Duodenal mucosa (tissue), 2 donors: ENCODE measurements at regions not wholly inside any gene's neighbourhood (a gene's known extent, or its start where the extent isn't known, plus 50 kb on each side); places are given as distances from the start of the nearest gene placed in this dataset.

ENCODE experiments used
- H3K27ac ChIP-seq: one replicate; pipeline ENCODE4 v1.7.0; 2013; ENCODE audit warnings: low read depth, low read length
- H3K27me3 ChIP-seq, 2 donors: one replicate each; pipeline ENCODE4 v1.7.0; 2013; ENCODE audit warnings: low read length in 2 of 2, control low read depth in 1 of 2; ENCODE audit not compliant: insufficient read depth in 2 of 2, control insufficient read depth in 1 of 2
- H3K36me3 ChIP-seq, 2 donors: one replicate each; pipeline ENCODE4 v1.7.0; 2013; ENCODE audit warnings: low read length in 2 of 2, control low read depth in 1 of 2; ENCODE audit not compliant: insufficient read depth in 2 of 2, control insufficient read depth in 1 of 2
- H3K4me1 ChIP-seq, 2 donors: one replicate each; pipeline ENCODE4 v1.7.0; 2013; ENCODE audit warnings: low read length in 2 of 2, control low read depth in 1 of 2; ENCODE audit not compliant: insufficient read depth in 2 of 2, control insufficient read depth in 1 of 2
- H3K4me3 ChIP-seq, 2 donors: one replicate each; pipeline ENCODE4 v1.7.0; 2013; ENCODE audit warnings: low read length in 2 of 2, low read depth in 1 of 2
- H3K9ac ChIP-seq, 2 donors: one replicate each; pipeline ENCODE4 v1.7.0; 2013; ENCODE audit warnings: low read length in 2 of 2, low read depth in 1 of 2
- H3K9me3 ChIP-seq, 2 donors: one replicate each; pipeline ENCODE4 v1.7.0; 2013; ENCODE audit warnings: low read length in 2 of 2, control low read depth in 1 of 2; ENCODE audit not compliant: control insufficient read depth in 1 of 2

DNA sequence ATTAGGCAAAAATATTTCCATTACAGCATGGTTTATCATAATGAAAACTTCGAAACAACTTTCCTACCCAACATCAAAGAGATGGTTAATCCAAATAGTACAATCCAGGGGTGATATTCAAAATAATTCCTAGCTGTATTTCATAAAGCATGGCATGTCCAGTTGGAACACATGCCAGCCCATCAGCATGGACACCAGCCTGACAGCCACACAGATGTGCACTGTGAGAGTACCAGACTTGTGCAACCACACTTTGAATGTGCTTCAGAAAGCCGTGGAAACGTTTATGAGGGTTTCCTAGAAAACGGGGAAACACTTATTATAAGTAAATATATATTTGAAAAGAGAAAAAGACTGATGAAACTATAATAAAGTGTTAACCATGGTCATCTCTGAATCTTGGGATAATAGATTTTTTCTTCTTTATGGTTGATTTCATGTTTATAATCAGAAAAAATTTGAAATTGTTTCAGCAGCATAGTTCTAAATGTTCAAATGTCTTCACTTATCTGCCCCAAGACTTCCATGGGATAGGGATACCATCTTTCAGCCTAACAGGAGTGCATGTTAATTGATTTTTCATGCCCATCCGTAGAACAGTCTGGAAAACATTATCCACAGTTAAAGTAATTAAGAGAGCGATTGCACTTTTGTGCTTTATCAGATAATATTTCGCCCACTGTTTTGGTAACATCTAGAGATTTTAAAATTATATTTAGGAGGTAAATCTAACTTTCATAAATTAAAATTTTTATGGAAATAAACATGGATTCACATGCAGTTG, 242.6 kb upstream of the IRS2 start:
- Histone ChIP-seq H3K27ac (no peak overlapping the region), H3K4me1 (no peaks in the 10 kb centered on the region), H3K4me3 (no peak overlapping the region), H3K9me3 (no peaks in the 10 kb centered on the region), H3K36me3 (no peaks in the 10 kb centered on the region), H3K27me3 (no peaks in the 10 kb centered on the region), H3K9ac (no peak overlapping the region)

DNA sequence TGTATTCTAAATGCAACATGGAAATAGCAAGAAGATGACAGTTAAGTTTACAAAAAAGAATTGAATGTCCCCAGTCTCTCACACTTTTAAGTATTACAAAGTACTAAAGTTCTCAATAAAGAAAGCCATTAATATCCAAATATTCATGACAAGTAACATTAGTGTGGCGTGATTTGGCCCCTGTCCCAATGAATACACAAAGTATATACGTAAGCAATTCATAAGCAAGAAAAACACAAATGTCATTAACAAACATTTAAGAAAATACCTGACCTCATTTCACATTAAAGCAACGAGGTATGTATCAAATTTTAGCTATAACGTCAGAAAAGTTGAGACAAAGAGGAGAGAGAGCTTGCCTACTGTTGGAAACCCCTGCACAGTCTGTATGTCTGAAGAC, 241.9 kb upstream of the IRS2 start:
- H3K4me1 ChIP-seq: no peaks in the 10 kb centered on the region
- no peaks in the 10 kb centered on the region for H3K9me3 ChIP-seq
- no peak overlapping the region for H3K27ac ChIP-seq
- H3K36me3 ChIP-seq: no peaks in the 10 kb centered on the region
- H3K4me3 ChIP-seq: no peak overlapping the region
- no peaks in the 10 kb centered on the region for H3K27me3 ChIP-seq
- H3K9ac ChIP-seq: no peak overlapping the region

DNA sequence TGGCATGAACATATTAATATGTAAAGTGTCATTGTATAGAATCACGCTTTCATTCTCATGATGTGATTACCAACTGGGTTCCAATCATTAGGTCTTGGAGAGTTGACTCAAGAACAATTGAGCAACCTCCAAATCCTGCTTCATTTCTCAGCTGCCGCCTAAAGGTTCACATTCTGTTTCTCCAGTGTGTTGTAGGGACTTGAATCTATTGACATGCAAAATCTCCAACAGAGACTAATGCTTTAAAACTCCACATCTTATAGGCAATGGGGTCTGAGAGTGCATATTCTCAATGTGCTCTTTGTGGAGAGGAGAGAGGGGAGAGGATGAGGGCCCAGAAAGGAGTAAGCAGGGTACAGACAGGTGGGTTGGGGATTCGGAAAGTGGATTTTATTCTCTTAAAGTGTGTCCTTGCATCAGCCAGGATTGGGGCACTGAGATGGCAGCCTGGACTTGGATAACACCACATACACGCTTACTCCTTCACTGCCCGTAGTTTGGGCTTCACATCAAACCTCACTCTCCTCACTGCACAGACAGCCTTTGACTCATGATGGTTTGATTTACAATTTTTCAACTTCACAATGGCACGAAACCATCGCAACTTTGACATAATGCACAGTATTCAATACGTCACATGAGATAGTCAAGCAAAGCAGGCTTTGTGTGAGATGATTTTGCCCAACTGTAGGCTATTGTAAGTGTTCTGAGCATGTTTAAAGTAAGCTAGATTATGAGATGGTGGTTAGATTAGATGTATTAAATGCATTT, 241.3 kb upstream of the IRS2 start:
- H3K4me1 ChIP-seq: no peaks in the 10 kb centered on the region
- H3K27me3 ChIP-seq: no peaks in the 10 kb centered on the region
- no peaks in the 10 kb centered on the region for H3K36me3 ChIP-seq
- H3K9me3 ChIP-seq: no peaks in the 10 kb centered on the region
- H3K9ac ChIP-seq: no peak overlapping the region
- no peak overlapping the region for H3K4me3 ChIP-seq
- H3K27ac ChIP-seq: no peak overlapping the region

DNA sequence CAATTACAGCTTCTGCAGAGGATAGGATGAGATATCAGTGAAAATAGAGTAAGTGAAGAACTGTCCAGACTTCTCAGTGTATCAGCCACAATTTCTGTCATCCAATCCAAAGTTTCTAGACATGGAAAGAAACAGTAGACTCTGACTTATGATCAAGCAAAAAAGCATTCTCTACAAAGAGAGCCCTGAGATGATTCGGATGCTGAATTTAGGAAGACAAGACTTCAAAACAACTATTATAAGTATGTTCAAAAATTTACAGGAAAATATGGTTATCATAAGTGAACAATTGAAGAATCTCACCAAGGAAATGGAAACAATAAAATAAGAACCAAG, 238.2 kb upstream of the IRS2 start:
- no peaks in the 10 kb centered on the region for H3K9me3 ChIP-seq
- no peaks in the 10 kb centered on the region for H3K36me3 ChIP-seq
- H3K9ac ChIP-seq: no peak overlapping the region
- no peak overlapping the region for H3K27ac ChIP-seq
- no peaks in the 10 kb centered on the region for H3K27me3 ChIP-seq
- H3K4me1 ChIP-seq: no peaks in the 10 kb centered on the region
- no peak overlapping the region for H3K4me3 ChIP-seq

DNA sequence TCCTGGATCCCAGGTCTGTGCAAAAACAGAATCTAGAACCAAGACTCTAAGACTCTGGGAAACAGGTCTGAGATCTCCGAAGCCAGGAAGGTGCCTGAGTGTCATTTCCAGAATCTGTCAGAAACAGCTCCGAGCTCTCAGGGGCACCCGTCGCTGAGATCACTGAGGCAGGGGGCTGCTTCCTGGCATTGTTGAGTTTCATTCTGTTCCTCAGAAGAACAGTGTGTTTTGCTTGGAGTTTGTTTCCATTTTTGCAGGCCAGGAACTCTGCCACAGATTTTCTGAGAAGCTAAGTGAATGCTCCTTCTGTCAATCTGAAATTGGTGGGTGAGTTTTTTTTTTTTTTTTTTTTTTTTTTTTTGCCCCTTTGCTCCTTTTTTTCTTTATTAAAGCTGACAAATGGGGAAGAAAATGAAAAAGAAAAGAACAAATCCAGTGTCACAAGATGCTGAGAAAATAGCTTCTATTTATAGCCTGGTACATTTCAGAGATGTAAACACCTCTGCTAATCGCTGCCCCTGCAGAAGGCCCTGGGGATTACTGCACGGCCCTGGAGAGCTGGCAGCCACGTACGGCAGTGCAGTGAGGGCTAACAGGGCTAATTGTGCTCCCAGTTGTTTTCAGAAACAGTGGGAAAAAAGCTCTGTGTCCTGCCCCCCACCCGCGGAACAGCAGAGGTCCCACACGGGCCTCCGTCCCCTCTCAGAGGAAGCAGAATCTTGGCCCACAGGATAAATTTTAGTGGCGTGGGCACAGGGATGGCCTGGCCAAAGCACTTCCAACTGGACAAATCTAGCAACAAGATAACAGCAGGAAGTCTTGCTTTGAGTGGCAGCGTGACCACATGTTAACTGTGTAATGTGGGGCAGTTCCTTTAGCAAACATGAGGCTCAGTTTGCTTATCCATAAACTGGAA, 237.6 kb upstream of the IRS2 start:
- Histone ChIP-seq H3K27me3 (no peaks in the 10 kb centered on the region), H3K27ac (no peak overlapping the region), H3K4me3 (no peak overlapping the region), H3K9ac (no peak overlapping the region), H3K36me3 (no peaks in the 10 kb centered on the region), H3K9me3 (no peaks in the 10 kb centered on the region), H3K4me1 (no peaks in the 10 kb centered on the region)

DNA sequence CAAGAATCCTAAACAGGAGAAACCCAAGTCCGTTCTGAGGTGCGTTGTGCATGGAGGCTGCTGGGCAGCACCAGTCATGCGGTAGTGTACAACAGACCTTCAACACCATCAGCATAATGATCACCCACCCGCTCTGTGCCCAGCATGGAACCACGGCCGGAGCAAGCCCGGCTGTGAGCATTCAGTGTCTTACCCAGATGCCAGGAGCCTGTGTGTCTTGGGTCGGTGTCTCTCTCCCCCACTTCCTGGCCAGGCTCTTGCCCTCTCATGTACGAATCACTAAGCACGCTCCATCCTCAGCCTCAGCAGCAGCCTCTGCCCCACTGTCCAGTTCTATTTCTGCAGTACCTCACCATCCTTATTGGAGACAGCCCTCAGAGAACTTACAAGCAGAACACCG, 231.6 kb upstream of the IRS2 start:
- Histone ChIP-seq H3K27me3 (no peaks in the 10 kb centered on the region), H3K27ac (no peak overlapping the region), H3K9me3 (no peaks in the 10 kb centered on the region), H3K4me1 (no peaks in the 10 kb centered on the region), H3K36me3 (no peaks in the 10 kb centered on the region), H3K4me3 (no peak overlapping the region), H3K9ac (no peak overlapping the region)

DNA sequence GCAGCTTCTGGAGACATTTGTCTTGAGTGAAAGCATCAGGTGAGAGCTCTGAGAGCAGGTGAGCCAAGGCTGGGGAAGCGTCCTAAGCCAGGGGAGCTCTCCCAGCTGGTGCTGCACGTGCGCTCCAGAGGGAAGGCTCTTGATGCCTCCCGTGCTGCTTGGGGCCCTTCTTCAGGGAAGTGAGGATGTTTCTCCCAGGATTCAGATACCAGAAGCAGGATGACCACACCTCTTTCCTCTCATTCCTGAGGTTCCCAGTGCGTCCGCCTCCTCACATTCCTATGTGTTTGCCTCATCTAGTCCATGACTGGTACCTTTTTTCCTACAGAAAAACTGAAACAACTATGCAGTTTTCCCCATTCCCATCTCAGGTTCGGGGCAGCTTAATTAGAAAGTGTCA, 231.0 kb upstream of the IRS2 start:
- H3K36me3 ChIP-seq: no peaks in the 10 kb centered on the region
- no peak overlapping the region for H3K9ac ChIP-seq
- no peak overlapping the region for H3K27ac ChIP-seq
- H3K4me1 ChIP-seq: no peaks in the 10 kb centered on the region
- H3K27me3 ChIP-seq: no peaks in the 10 kb centered on the region
- no peak overlapping the region for H3K4me3 ChIP-seq
- no peaks in the 10 kb centered on the region for H3K9me3 ChIP-seq

DNA sequence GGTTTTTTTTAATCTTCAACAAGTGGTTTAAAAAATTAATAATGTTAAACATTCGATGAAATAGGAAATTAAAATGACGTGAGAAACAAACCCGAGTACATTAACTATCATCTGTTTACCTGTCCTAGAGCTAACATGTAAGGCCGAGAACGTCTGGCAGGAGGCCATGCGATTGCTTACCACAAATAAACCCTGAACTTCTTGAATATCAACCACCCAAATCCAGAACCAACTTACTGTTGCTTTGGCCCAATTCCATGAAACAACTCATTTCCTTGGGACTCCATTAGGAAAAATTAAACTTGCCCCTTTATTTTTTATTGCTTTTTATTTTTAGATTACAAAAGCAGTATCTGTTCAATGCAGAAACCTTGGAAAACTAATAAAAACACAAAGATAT, 228.9 kb upstream of the IRS2 start:
- Histone ChIP-seq H3K4me3 (no peak overlapping the region), H3K36me3 (no peaks in the 10 kb centered on the region), H3K4me1 (no peaks in the 10 kb centered on the region), H3K27ac (no peak overlapping the region), H3K27me3 (no peaks in the 10 kb centered on the region), H3K9me3 (no peaks in the 10 kb centered on the region), H3K9ac (no peak overlapping the region)

DNA sequence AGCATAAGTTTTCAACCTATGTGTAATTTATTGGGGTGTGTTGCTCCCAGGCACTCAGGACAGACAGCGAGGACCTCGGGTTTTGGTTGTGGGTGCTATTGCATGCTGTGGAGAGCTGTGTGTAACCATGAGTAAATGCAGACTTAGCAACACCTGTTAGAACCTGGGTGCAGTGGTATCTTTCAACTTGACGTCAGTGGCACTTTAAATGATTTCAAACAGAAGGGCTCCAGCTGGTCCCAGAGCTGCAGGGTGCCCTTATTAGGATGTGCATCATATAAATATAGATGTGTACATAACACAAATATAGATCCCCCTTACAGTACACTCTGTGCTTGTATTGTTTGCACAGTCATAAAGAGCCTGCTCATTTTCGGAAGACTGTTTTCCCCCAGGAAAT, 228.3 kb upstream of the IRS2 start:
- no peaks in the 10 kb centered on the region for H3K36me3 ChIP-seq
- no peaks in the 10 kb centered on the region for H3K27me3 ChIP-seq
- no peak overlapping the region for H3K9ac ChIP-seq
- no peak overlapping the region for H3K4me3 ChIP-seq
- no peaks in the 10 kb centered on the region for H3K4me1 ChIP-seq
- no peak overlapping the region for H3K27ac ChIP-seq
- H3K9me3 ChIP-seq: no peaks in the 10 kb centered on the region
